WI38 (cell line): ENCODE measurements at regions not wholly inside any gene's neighbourhood (a gene's known extent, or its start where the extent isn't known, plus 50 kb on each side); places are given as distances from the start of the nearest gene placed in this dataset.

Source experiments
- H3K4me3 ChIP-seq: 2 replicates; pipeline ENCODE4 v1.5.1; 2011; ENCODE audit warnings: low read depth, mild to moderate bottlenecking, control low read depth, low read length
- CTCF ChIP-seq: IDR thresholded peaks from 2 replicates; pipeline ENCODE4 v1.5.1; 2012; ENCODE audit warnings: low read depth, mild to moderate bottlenecking, control low read depth, low read length

- no peak for TF ChIP-seq CTCF
Measured at GRCh38 chr9:20016611-20017010, 227.8 kb upstream of the SLC24A2 start.

GRCh38 chr9:20015427-20015931 is 226.6 kb upstream of the SLC24A2 start:
- H3K4me3 ChIP-seq, result no peak overlapping the region
- TF ChIP-seq CTCF, result no peak

More at GRCh38 chr9:20016611-20017010, 227.8 kb upstream of the SLC24A2 start:
- H3K4me3 ChIP-seq, result no peak overlapping the region

- TF ChIP-seq CTCF, result no peak
- H3K4me3 ChIP-seq, result no peak overlapping the region
Measured at GRCh38 chr9:20014168-20014567, 225.3 kb upstream of the SLC24A2 start.

GRCh38 chr9:20012232-20012631 is 223.4 kb upstream of the SLC24A2 start:
- no peak overlapping the region for H3K4me3 ChIP-seq
- TF ChIP-seq CTCF, result no peak

GRCh38 chr9:20009606-20010005 is 220.8 kb upstream of the SLC24A2 start:
- no peak for TF ChIP-seq CTCF
- H3K4me3 ChIP-seq, result no peak overlapping the region

- no peak for TF ChIP-seq CTCF
- no peak overlapping the region for H3K4me3 ChIP-seq
Measured at GRCh38 chr9:20002011-20002410, 213.2 kb upstream of the SLC24A2 start.

GRCh38 chr9:20001058-20001457 is 212.2 kb upstream of the SLC24A2 start:
- TF ChIP-seq CTCF, result no peak
- no peak overlapping the region for H3K4me3 ChIP-seq
